HG03432 (cell line): ENCODE measurements at regions not wholly inside any gene's neighbourhood (a gene's known extent, or its start where the extent isn't known, plus 50 kb on each side); places are given as distances from the start of the nearest gene placed in this dataset.
A peak's percentile ranks its signal among the peaks of the same experiment; 100 is the strongest.

Source experiments
- ATAC-seq: cut with Tn5 transposase; IDR thresholded peaks from one replicate; pipeline ENCODE4 v1.9.1; 2021; ENCODE audit warnings: mild to moderate bottlenecking, moderate library complexity; ENCODE audit not compliant: unreplicated experiment

DNA sequence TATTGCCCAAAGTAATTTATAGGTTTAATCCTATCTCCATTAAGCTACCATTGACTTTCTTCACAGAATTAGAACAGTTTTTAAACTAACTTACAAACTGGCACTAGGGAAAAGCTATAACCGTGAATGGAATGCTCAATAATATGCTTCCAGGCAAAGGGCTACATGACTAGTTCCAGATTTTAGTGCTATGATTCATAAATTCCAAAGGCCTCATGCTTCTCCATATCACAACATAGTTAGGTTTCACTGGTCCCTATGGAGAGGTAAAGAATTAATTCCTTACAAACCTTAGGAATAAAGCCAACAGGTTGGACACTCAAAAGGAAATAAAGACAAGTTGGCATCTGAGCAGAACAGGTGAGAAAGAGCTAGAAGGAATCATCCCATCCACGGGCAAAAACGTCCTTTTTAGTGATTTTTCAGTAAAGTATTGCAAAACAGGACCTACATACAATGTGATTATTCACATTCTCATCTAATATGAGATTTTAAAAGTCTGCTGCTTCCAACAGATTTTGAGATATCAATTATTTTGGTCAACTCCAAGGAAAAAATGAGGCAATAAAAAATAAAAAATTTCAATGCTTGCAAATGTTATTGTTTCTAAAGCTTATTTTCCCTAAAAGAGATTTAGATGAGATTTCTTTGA is 97.0 kb upstream of the TARS1 start:
- ATAC-seq = no peak

DNA sequence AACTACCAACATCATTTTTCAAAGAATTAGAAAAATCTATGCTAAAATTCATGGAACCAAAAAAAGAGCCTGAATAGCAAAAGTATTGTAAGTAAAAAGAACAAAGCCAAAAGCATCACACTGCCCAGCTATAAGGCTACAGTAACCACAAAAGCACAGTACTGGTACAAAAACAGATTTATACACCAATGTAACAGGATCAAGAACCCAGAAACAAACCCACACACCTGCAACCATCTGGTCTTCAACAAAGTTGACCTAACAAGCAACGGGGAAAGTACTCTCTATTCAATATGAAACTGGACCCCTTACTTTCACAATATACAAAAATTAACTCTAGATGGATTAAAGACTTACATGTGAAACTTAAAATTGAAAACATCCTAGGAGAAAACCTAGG is 94.2 kb upstream of the TARS1 start:
- ATAC-seq = peak; percentile 60

DNA sequence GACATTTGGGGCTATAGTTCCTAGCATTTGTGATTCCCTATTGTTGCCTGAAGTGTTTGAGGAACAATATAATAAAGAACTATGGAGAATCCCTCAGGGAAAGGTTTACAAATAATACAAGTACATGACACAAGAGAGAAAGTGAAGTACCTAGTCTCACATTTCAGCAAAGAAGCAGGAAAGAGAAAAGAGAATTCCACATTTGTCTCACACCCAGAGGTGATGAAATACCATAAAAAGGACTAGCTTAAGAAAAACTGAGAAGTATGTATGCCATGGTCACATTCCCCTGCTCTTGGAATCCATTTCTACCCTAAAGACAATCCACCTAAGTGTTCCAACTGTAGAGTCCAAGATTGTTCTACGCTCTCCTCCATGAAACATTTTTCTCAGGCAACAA is 79.0 kb upstream of the TARS1 start:
- ATAC-seq = no peak

DNA sequence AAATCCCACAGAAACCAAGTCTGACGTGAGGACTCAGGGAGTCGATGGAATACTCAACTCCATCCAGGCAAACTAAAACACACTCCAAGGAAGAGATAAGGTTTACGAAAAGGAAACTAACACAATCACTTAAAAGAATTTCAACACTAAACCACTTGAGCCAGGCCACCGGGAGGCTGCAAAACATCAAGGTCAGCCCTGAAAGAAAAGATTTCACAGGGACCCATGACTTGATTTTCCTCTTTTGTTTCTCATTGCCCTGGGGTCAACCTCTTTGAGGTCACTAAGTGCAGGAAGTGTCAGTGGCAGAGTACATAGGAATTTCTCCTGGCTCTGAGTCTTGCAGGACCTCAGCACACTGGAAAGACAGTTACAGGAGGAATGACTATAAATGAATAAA is 77.8 kb upstream of the TARS1 start:
- ATAC-seq = no peak

DNA sequence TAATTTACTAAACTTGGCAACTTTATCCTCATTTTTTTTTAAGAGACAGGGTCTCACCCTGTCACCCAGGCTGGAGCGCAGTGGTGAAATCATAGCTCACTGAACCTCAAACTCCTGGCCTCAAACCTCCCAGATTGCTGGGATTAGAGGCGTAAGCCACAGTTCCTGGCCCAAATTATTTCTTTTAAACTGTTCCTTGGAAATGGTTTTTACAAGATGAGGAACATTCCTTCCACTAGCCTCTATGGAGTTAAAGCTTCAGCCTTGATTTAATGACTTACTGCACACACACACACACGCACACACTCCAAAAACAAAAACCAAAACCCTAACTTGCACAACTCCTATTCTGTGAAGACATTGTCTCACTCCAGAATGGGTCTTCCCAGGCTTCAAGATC is 77.2 kb upstream of the TARS1 start:
- no peak for ATAC-seq

DNA sequence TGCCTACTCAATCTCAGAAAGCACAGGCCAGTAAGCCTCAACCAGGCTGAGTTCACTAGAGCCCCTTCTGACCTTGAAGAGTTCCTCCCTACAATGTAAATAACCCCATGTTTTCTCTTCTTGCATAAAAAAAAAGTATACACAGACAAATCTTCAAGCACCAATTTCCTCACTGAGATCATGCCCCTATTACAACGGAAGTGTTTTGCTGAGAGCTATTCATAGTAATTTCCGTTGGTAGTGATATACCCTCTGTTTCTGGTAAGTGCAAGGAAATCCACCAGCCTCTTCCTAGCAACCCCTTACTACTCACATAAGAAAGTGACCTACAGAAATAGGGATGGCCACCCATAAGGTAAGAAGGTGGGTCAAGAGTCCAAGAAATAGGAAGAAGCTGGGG is 76.4 kb upstream of the TARS1 start:
- ATAC-seq = no peak

DNA sequence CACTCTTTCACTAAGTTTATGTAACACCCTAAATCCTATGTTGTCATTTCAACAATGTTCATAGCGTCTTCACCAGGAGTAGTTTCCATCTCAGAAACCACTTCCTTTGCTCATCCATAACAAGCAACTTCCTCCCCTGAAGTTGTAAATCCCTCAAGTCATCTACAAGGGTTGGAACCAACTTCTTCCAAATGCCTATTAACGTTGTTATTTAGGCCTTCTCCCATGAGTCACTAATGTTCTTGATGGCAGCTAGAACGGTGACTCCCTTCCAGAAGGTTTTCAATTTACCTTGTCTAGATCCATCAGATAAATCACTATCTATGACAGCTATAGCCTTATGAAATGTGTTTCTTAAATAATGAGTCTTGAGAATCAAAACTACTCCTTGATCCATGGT is 73.3 kb upstream of the TARS1 start:
- ATAC-seq = no peak

DNA sequence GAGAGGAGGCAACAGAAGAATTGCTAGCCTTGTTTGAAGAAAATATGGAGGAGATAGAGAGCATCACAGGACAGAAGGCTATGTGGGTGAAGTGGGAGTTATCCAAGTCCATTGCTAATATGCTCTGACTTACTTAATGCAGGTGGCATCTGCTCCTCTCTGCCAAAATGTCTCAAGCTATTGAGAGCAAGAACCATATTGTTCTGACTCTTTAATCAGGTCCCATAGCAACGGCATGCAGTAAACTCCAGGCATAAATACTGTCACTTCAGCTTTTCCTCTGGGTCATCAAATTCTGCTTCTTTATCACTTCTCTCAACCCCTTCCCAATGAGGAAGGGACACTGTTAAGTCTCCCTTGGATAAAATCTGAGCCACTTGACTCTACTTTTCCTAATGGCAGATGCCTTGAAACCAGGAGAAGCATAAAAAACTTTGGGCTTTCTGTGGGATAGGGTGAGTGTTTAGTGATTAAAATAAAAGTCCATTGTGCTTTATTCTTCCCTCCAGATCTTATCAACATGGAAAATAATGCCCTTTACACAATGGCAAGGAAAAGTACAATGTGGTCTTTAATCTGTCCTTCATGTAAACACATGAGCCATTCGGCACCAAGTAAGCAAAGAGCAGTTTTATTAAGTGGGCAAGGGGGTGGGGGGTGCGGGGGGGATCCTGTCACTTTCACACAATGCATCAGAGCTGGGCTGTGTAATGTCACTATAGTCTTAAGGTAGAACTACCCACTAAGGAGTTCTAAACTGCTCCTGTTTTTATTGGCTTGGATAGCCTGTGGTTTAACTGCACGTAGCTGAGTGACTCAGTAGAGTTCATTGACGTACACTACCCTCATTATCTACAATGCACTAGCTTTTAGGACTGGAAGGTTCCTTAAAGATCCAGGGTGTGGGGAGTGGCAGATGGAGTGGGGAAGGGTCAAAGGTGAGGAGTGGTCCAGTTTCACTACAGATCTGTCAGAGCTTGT is 71.0 kb upstream of the TARS1 start:
- no peak for ATAC-seq

DNA sequence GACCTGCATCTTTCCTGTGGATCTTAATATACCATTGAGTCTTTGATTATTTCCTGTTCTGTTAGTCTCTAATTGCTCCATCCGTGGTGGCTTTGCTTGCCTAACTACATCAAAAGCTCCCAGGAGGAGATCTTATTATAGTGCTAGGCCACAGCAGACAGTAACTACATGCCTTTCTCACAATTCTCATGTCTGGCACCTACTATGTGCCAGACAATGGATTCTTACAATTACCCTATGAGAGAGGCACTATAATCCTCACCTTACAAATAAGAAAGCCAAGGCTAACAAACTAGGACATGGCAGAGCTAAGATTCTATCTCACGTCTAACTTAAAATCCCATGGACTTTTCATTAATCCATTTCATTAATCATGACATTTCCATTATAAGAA is 70.3 kb upstream of the TARS1 start:
- no peak for ATAC-seq

DNA sequence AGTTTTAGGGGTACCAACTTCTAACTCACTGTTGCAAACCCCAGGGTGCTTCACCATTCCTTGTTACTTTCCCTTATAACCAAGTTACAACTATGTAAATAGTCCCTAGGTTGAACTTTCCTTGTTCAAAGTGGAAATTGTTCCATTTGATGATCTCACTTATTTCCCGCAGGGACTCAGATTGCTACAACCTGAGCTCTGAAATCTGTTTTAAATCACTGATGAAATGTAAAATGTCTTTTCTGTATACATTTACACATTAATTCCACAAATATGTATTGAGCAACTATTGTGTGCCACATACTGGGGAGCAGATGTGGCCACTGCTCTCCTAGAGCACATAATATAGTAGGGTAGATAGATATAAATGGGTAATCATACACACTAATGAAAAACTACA is 69.1 kb upstream of the TARS1 start:
- no peak for ATAC-seq

DNA sequence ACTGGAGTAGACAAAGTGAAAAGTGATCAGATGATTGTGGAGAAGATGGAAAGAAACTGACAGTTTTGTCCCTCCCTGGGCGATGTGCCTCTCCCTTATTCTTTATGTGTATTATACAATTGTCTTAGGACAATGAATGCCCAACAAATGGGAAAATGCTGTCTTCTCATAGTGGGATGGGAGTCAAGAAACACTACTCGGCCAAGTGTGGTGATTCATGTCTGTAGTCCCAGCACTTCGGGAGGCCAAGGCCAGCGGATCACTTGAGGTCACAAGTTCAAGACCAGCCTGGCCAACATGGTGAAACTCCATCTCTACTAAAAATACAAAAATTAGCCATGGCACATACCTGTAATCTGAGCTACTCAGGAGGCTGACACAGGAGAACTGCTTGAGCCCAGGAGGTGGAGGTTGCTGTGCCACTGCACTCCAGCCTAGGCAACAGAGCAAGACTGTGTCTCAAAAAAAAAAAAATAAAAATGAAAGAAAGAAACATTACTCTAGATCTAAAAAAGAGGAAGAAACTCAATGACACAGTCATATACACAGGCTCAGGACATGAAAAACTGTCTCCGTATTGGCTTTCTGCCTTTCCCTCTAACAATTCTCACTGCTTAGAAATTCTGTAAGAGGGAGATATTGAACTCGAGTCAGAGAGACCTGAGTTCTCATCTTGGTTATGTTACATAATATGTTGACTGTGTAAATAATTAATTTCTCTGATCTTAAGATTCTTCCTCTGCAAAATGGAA is 67.9 kb upstream of the TARS1 start:
- ATAC-seq = no peak

DNA sequence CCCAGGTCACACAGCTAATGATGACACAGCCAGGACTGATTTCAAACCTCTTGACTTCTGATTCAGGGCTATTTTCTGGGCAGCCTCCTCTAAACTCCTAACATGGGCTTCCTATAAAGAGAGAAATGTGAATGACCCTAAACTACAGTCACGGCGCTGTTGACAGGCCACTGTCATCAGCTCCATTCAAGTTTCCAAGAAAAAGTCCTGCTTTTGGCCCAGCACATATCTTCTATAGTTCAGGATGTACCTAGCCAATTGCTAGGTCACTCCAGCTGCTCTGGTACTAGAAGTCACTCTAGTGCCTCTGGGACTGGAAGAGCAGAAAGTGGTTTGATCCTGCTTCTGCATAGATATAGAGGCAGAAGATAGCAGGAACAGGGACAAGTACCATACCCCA is 64.9 kb upstream of the TARS1 start:
- ATAC-seq = no peak

DNA sequence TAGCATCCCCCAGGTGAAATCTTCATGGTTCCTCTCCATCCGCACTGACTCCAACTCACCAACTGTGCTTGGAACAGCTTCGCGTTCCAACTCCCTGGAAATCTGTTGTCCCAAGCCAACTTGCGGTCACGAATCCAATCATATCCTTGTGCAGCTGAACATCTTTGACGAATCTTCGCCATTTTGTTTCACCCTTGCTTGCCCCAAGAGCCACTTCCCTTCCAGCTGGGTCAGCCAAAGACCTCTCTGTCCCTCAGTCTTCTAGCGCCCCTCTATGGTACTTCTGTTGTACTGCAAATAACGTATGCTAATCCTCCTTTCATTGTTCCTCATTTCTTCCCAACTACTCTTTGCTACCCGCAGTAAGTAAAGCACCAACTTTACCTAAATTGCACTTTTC is 61.0 kb upstream of the TARS1 start:
- no peak for ATAC-seq

DNA sequence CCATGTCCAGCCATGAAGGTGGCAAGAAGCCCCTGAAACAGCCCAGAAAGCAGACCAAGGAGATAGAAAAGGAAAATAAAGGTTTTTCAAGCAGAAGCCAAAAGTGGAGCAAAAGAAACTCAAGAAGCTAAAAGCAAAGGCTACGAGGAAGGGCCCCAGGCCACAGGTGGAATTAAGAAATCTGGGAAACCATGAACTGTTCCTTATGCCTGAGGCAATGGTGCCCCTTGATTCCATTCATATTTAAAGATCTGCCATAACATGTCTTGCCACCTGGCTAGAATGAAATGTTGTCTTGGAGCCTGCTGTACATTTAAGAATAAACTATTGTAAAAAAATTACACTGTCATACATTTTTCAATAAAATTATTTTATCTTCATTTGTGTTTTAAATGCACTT is 59.5 kb upstream of the TARS1 start:
- no peak for ATAC-seq
